ENCODE measurements at regions not wholly inside any gene's neighbourhood (a gene's known extent, or its start where the extent isn't known, plus 50 kb on each side); places are given as distances from the start of the nearest gene placed in this dataset.

- no peak for TF ChIP-seq CTCF (IDR thresholded peaks at IDR 0.05)
- no peak for TF ChIP-seq POLR2A (IDR thresholded peaks at IDR 0.05)
Measured at GRCh38 chr4:100311181-100311580, 120.9 kb upstream of the DDIT4L start.

All from stomach (tissue), 4 donors.